ENCODE measurements at regions not wholly inside any gene's neighbourhood (a gene's known extent, or its start where the extent isn't known, plus 50 kb on each side); places are given as distances from the start of the nearest gene placed in this dataset.

DNA sequence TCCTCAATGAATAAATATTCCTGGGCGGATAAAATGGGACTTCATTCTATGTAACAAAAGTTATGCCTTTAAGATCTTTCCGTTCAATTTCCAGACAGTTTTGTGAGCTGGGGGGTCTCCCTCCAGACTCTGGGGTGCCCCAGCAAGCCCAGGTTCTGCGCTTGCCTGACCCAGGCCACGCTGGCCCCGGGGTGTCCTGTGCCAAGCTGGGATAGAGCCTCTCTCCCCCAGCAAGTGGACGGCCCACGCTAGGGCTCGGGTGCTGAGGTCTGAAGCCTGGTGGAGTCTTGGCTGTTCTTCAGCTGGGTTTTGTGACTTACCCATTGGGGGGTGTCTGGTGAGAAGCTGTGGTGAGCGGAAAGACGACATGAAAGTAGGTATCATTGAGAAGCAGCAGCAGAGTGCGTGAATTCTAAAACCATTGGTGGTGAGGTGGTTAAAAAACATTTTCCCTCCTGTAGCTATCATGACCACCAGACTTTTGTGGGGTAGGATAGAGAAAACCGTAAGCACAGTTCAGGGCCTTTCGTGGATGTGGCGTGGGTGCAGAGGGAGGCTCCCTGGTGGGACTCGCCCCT, 346.8 kb downstream of the ANAPC1 start:
- POLR2A ChIA-PET (ENCODE audit: unreplicated experiment), result no interaction called here
- Histone ChIP-seq H3K9me3 (ENCODE audit: control insufficient read depth, insufficient read depth, low read length) (no peaks in the 10 kb centered on the region), H3K4me3 (ENCODE audit: insufficient read depth, low read depth, low read length) (no peak overlapping the region), H3K14ac (replicated peaks; ENCODE audit: low read depth, low read length) (peak overlapping the region; percentile 48), H4K5ac (ENCODE audit: low read depth, low read length) (peak overlapping the region; percentile 7; the same call in 1 of the 2 replicates), H3K9ac (ENCODE audit: low read depth, low read length) (no peak overlapping the region), H3K27ac (ENCODE audit: insufficient read depth, low read length) (0 out of 2 replicates have a peak overlapping the region, but pooled peaks have one; percentile 9), H4K8ac (ENCODE audit: low read depth in 2 of 2, low read length in 2 of 2) (peak overlapping the region in 1 of 2 experiments; percentile 40; a peak in 2 of 4 replicates), H4K20me1 (ENCODE audit: insufficient read depth, low read length) (no peaks in the 10 kb centered on the region), H3K27me3 (ENCODE audit: control insufficient read depth, insufficient read depth, low read length) (no peaks in the 10 kb centered on the region), H2AK5ac (ENCODE audit: low read depth, low read length) (peak overlapping the region; percentile 93), H2BK120ac (ENCODE audit: low read depth, low read length) (peak overlapping the region; percentile 99), H3K9me1 (ENCODE audit: insufficient read depth, low read length) (peaks cover 13% of the 10 kb centered on the region), H2BK15ac (ENCODE audit: low read depth, low read length) (peak overlapping the region; percentile 85; the same call in 2 of the 3 replicates), H3K23ac (ENCODE audit: low read depth, low read length) (no peak overlapping the region), H3K18ac (ENCODE audit: low read depth, low read length) (peak overlapping the region; percentile 35; the same call in 1 of the 2 replicates), H3K36me3 (ENCODE audit: control insufficient read depth, insufficient read depth, low read length) (no peaks in the 10 kb centered on the region), H4K91ac (ENCODE audit: insufficient read depth, low read depth, low read length) (peak overlapping the region; percentile 79), H3K4me1 (ENCODE audit: control insufficient read depth, insufficient read depth, low read length) (peaks cover 22% of the 10 kb centered on the region), H2AK9ac (replicated peaks; ENCODE audit: low read depth, low read length, poor library complexity) (no peak overlapping the region), H3K4ac (ENCODE audit: low read depth, low read length) (peak overlapping the region; percentile 71; the same call in 1 of the 2 replicates), H3K79me1 (ENCODE audit: low read depth in 1 of 2, low read length in 2 of 2) (peaks cover 0 to 24% of the 10 kb centered on the region in 2 experiments; a peak in 2 of 4 replicates), H2BK20ac (ENCODE audit: low read depth, low read length) (peak overlapping the region; percentile 86; the same call in 1 of the 2 replicates), H3K4me2 (ENCODE audit: low read depth, low read length) (no peak overlapping the region), H2AFZ (replicated peaks; ENCODE audit: low read length, poor library complexity) (no peak overlapping the region), H3K56ac (ENCODE audit: extremely low read depth, insufficient read depth, low read length) (no peak overlapping the region), H2BK5ac (ENCODE audit: low read depth, low read length, poor library complexity, severe bottlenecking) (peak overlapping the region; percentile 23)
- ATAC-seq (ENCODE audit: low read depth) (no peak), DNase-seq (no peak)
- no TSS peak for BruUV-seq (replicated peaks)
- no peak for TF ChIP-seq RFX5 (IDR thresholded peaks at IDR 0.05; ENCODE audit: low read depth, low read length)
- TF ChIP-seq, protein P1, sequence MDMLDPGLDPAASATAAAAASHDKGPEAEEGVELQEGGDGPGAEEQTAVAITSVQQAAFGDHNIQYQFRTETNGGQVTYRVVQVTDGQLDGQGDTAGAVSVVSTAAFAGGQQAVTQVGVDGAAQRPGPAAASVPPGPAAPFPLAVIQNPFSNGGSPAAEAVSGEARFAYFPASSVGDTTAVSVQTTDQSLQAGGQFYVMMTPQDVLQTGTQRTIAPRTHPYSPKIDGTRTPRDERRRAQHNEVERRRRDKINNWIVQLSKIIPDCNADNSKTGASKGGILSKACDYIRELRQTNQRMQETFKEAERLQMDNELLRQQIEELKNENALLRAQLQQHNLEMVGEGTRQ (IDR thresholded peaks at IDR 0.05; ENCODE audit: low read depth, low read length), result no peak
- TF ChIP-seq NFE2L2 (IDR thresholded peaks at IDR 0.05; ENCODE audit: low read depth, low read length), result no peak
- no peak for TF ChIP-seq CEBPB (IDR thresholded peaks at IDR 0.05; ENCODE audit: low read depth, low read length)
- TF ChIP-seq, protein P2, sequence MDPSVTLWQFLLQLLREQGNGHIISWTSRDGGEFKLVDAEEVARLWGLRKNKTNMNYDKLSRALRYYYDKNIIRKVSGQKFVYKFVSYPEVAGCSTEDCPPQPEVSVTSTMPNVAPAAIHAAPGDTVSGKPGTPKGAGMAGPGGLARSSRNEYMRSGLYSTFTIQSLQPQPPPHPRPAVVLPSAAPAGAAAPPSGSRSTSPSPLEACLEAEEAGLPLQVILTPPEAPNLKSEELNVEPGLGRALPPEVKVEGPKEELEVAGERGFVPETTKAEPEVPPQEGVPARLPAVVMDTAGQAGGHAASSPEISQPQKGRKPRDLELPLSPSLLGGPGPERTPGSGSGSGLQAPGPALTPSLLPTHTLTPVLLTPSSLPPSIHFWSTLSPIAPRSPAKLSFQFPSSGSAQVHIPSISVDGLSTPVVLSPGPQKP (IDR thresholded peaks at IDR 0.05; ENCODE audit: borderline replicate concordance, low read depth, low read length), result no peak
- TF ChIP-seq RCOR1 (IDR thresholded peaks at IDR 0.05; ENCODE audit: insufficient replicate concordance, low read length), result no peak
- no peak for TF ChIP-seq RAD21 (IDR thresholded peaks at IDR 0.05; ENCODE audit: low read length)
- no peak for TF ChIP-seq CHD1 (IDR thresholded peaks at IDR 0.05; ENCODE audit: low read depth, low read length)
- no peak for TF ChIP-seq MAZ (IDR thresholded peaks at IDR 0.05; ENCODE audit: borderline replicate concordance, low read depth, low read length)
- TF ChIP-seq, protein P3, sequence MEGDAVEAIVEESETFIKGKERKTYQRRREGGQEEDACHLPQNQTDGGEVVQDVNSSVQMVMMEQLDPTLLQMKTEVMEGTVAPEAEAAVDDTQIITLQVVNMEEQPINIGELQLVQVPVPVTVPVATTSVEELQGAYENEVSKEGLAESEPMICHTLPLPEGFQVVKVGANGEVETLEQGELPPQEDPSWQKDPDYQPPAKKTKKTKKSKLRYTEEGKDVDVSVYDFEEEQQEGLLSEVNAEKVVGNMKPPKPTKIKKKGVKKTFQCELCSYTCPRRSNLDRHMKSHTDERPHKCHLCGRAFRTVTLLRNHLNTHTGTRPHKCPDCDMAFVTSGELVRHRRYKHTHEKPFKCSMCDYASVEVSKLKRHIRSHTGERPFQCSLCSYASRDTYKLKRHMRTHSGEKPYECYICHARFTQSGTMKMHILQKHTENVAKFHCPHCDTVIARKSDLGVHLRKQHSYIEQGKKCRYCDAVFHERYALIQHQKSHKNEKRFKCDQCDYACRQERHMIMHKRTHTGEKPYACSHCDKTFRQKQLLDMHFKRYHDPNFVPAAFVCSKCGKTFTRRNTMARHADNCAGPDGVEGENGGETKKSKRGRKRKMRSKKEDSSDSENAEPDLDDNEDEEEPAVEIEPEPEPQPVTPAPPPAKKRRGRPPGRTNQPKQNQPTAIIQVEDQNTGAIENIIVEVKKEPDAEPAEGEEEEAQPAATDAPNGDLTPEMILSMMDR (conservative IDR thresholded peaks at IDR 0.05; ENCODE audit: low read depth, low read length), result no peak
- no peak for TF ChIP-seq FOS (IDR thresholded peaks at IDR 0.05; ENCODE audit: low read depth, low read length)
- TF ChIP-seq MXI1 (IDR thresholded peaks at IDR 0.05; ENCODE audit: borderline replicate concordance, low read depth, low read length), result no peak
- no peak for TF ChIP-seq BHLHE40 (IDR thresholded peaks at IDR 0.05; ENCODE audit: low read depth, low read length)
- no peak for TF ChIP-seq SMC3 (IDR thresholded peaks at IDR 0.05; ENCODE audit: low read depth, low read length)
- no peak for TF ChIP-seq MAFK (IDR thresholded peaks at IDR 0.05; ENCODE audit: low read depth, low read length)
- TF ChIP-seq POLR2A (IDR thresholded peaks at IDR 0.05; ENCODE audit: low read depth, low read length), result no peak
- CTCF ChIA-PET, result no interaction called here
- in situ Hi-C loops (cut with MboI; ENCODE audit: low sequenced_read_pairs) (no loop called here), intact Hi-C loops (cut with micrococcal nuclease) (no loop called here), dilution Hi-C loops (cut with HindIII; ENCODE audit: low sequenced_read_pairs, unreplicated experiment) (no loop called here)
- 97% methylated on average over 4 of the region's 15 CpGs; no CpG with 5 or more reads in 1 of the 2 experiments for WGBS, 2 experiments (ENCODE audit: extremely low coverage in 2 of 2, insufficient read length in 1 of 2)
